Ishikawa (cell line): ENCODE measurements at regions not wholly inside any gene's neighbourhood (a gene's known extent, or its start where the extent isn't known, plus 50 kb on each side); places are given as distances from the start of the nearest gene placed in this dataset.

Source experiments
- CEBPB ChIP-seq: IDR thresholded peaks from 2 replicates; pipeline ENCODE4 v1.6.1; 2012
- CREB1 ChIP-seq: IDR thresholded peaks from 2 replicates; pipeline ENCODE4 v1.6.1; 2012; ENCODE audit warnings: low read depth
- EGR1 ChIP-seq: IDR thresholded peaks from 2 replicates; pipeline ENCODE4 v1.6.1; 2012
- EP300 ChIP-seq: IDR thresholded peaks from 2 replicates; pipeline ENCODE4 v1.6.1; 2012; ENCODE audit warnings: borderline replicate concordance
- FOXM1 ChIP-seq: IDR thresholded peaks from 2 replicates; pipeline ENCODE4 v1.6.1; 2012; ENCODE audit warnings: low read depth, borderline replicate concordance
- MAX ChIP-seq: IDR thresholded peaks from 2 replicates; pipeline ENCODE4 v1.6.1; 2012
- NFIC ChIP-seq: IDR thresholded peaks from 2 replicates; pipeline ENCODE4 v1.6.1; 2012
- RAD21 ChIP-seq: IDR thresholded peaks from 2 replicates; pipeline ENCODE4 v1.6.1; 2012; ENCODE audit warnings: low read depth
- REST ChIP-seq: IDR thresholded peaks from 2 replicates; pipeline ENCODE4 v1.6.1; 2012; ENCODE audit warnings: low read depth, mild to moderate bottlenecking
- TAF1 ChIP-seq: IDR thresholded peaks from 2 replicates; pipeline ENCODE4 v1.6.1; 2012; ENCODE audit warnings: low read depth, mild to moderate bottlenecking
- TCF12 ChIP-seq: IDR thresholded peaks from 2 replicates; pipeline ENCODE4 v1.6.1; 2012; ENCODE audit warnings: low read depth
- TEAD4 ChIP-seq: IDR thresholded peaks from 2 replicates; pipeline ENCODE4 v1.6.1; 2012
- USF1 ChIP-seq: IDR thresholded peaks from 2 replicates; pipeline ENCODE4 v1.6.1; 2012
- YY1 ChIP-seq: IDR thresholded peaks from 2 replicates; pipeline ENCODE4 v1.6.1; 2012; ENCODE audit warnings: low read depth
- ZBTB7A ChIP-seq: IDR thresholded peaks from 2 replicates; pipeline ENCODE4 v1.6.1; 2012; ENCODE audit warnings: low read depth

GRCh38 chr9:87137718-87138117 is 190.4 kb upstream of the GAS1 start:
- TF ChIP-seq TCF12 (no peak), YY1 (no peak), FOXM1 (no peak), USF1 (no peak), CREB1 (no peak), RAD21 (no peak), EP300 (no peak), REST (no peak), CEBPB (no peak), NFIC (no peak)

- no peak for TF ChIP-seq EGR1
These were observed 191.1 kb upstream of the GAS1 start for GRCh38 chr9:87138128-87139040.

GRCh38 chr9:87139099-87139730 is 191.9 kb upstream of the GAS1 start:
- TF ChIP-seq MAX (no peak), REST (no peak), RAD21 (no peak), TAF1 (no peak), ZBTB7A (no peak), YY1 (no peak), CEBPB (no peak)

GRCh38 chr9:87140142-87140541 is 192.8 kb upstream of the GAS1 start:
- TF ChIP-seq FOXM1 (no peak), TAF1 (no peak), CREB1 (no peak), TEAD4 (no peak), MAX (no peak)

- TF ChIP-seq ZBTB7A (no peak), EGR1 (no peak), RAD21 (no peak), TEAD4 (no peak), NFIC (no peak), TCF12 (no peak), REST (no peak), CREB1 (no peak)
These were observed 193.4 kb upstream of the GAS1 start for GRCh38 chr9:87140605-87141109.
